ENCODE measurements at regions not wholly inside any gene's neighbourhood (a gene's known extent, or its start where the extent isn't known, plus 50 kb on each side); places are given as distances from the start of the nearest gene placed in this dataset.

DNA sequence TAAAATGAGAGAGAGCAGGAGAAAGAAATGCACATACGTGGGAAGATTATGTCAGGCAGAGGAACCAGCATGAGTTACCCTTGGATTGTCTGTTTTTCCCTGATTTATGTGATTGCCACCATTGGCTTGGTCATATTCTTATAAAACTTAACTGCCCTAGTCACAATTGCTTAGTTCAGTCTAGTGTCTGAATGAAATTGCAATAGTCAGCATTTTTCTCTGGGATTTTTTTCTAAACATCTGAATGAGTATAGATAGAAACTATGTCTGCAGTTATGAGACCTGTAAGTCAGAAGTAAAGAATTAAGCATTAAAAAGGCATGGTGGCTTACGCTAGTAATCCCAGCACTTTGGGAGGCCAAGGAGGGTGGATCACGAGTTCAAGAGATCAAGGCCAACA, 889.8 kb downstream of the PLA2G4A start:
- TF ChIP-seq, protein P1, sequence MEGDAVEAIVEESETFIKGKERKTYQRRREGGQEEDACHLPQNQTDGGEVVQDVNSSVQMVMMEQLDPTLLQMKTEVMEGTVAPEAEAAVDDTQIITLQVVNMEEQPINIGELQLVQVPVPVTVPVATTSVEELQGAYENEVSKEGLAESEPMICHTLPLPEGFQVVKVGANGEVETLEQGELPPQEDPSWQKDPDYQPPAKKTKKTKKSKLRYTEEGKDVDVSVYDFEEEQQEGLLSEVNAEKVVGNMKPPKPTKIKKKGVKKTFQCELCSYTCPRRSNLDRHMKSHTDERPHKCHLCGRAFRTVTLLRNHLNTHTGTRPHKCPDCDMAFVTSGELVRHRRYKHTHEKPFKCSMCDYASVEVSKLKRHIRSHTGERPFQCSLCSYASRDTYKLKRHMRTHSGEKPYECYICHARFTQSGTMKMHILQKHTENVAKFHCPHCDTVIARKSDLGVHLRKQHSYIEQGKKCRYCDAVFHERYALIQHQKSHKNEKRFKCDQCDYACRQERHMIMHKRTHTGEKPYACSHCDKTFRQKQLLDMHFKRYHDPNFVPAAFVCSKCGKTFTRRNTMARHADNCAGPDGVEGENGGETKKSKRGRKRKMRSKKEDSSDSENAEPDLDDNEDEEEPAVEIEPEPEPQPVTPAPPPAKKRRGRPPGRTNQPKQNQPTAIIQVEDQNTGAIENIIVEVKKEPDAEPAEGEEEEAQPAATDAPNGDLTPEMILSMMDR (IDR thresholded peaks at IDR 0.05) = no peak
- no peak for TF ChIP-seq EP300 (IDR thresholded peaks at IDR 0.05)
- TF ChIP-seq POLR2A (IDR thresholded peaks at IDR 0.05) = no peak

All from sigmoid colon (tissue), 4 donors.